Fibroblast of lung (primary cell): ENCODE measurements at regions not wholly inside any gene's neighbourhood (a gene's known extent, or its start where the extent isn't known, plus 50 kb on each side); places are given as distances from the start of the nearest gene placed in this dataset.
"Not testable (repeated sequence)": the region's sequence is repeated elsewhere in the genome, so short reads cannot be mapped to it uniquely, and the experiment has no call there.

Experiments
- DNase-seq, 2 donors: peaks; one replicate each; pipeline versions ENCODE4 v3.0.0 to v3.0.0-alpha.2; 2010; ENCODE audit warnings: low read depth in 2 of 2
- H2AFZ ChIP-seq: 2 replicates; pipeline ENCODE4 v1.5.1; 2012; ENCODE audit warnings: low read length, control low read depth, inconsistent platforms
- H3K27ac ChIP-seq: 2 replicates; pipeline ENCODE4 v1.5.1; 2011; ENCODE audit warnings: low read length, control low read depth; ENCODE audit not compliant: insufficient read depth
- H3K27me3 ChIP-seq: 2 replicates; pipeline ENCODE4 v1.5.1; 2011; ENCODE audit warnings: mild to moderate bottlenecking, low read length; ENCODE audit not compliant: control insufficient read depth, insufficient read depth
- H3K36me3 ChIP-seq: 2 replicates; pipeline ENCODE4 v1.5.1; 2011; ENCODE audit warnings: low read length; ENCODE audit not compliant: control insufficient read depth, insufficient read depth
- H3K4me1 ChIP-seq: 2 replicates; pipeline ENCODE4 v1.5.1; 2011; ENCODE audit warnings: low read length; ENCODE audit not compliant: control insufficient read depth, insufficient read depth; ENCODE audit errors: extremely low read depth
- H3K4me2 ChIP-seq: 2 replicates; pipeline ENCODE4 v1.5.1; 2011; ENCODE audit warnings: low read length, control low read depth; ENCODE audit not compliant: insufficient read depth; ENCODE audit errors: extremely low read depth
- H3K4me3 ChIP-seq, 4 experiments: fragments of 200-600 bp in 1 of 4; sonication (generic) in 1 of 4; replicated peaks in 1 of 4; 2 replicates each; pipeline ENCODE4 v1.5.1; 2011 to 2016; ENCODE audit warnings: low read length in 4 of 4, low read depth in 3 of 4, mild to moderate bottlenecking in 3 of 4, control low read depth in 2 of 4, inconsistent platforms in 1 of 4, mixed read lengths in 1 of 4; ENCODE audit not compliant: insufficient read depth in 1 of 4; ENCODE audit errors: control extremely low read depth in 1 of 4
- H3K79me2 ChIP-seq: 2 replicates; pipeline ENCODE4 v1.5.1; 2012; ENCODE audit warnings: mild to moderate bottlenecking, low read length, inconsistent platforms; ENCODE audit not compliant: control insufficient read depth, insufficient read depth
- H3K9ac ChIP-seq: 2 replicates; pipeline ENCODE4 v1.5.1; 2011; ENCODE audit warnings: mild to moderate bottlenecking, low read length, control low read depth; ENCODE audit not compliant: insufficient read depth
- H3K9me3 ChIP-seq: 2 replicates; pipeline ENCODE4 v1.5.1; 2012; ENCODE audit warnings: low read depth, low read length; ENCODE audit not compliant: control insufficient read depth, insufficient read depth
- H4K20me1 ChIP-seq: 2 replicates; pipeline ENCODE4 v1.5.1; 2011; ENCODE audit warnings: low read length; ENCODE audit not compliant: control insufficient read depth, insufficient read depth; ENCODE audit errors: extremely low read depth

- H3K9me3 ChIP-seq, H3K27me3 ChIP-seq, H3K36me3 ChIP-seq, H3K4me3 ChIP-seq, H3K27ac ChIP-seq, H2AFZ ChIP-seq, H4K20me1 ChIP-seq, H3K4me2 ChIP-seq, H3K79me2 ChIP-seq, DNase-seq, H3K9ac ChIP-seq: not testable (repeated sequence)
- peaks cover 25% of the 10 kb centered on the region for H3K4me1 ChIP-seq
Measured at GRCh38 chr16:88237314-88237713, 145.4 kb upstream of the ZNF469 start.

- DNase-seq, H3K4me3 ChIP-seq, H3K27me3 ChIP-seq, H3K9ac ChIP-seq, H2AFZ ChIP-seq, H3K4me2 ChIP-seq, H3K9me3 ChIP-seq, H3K79me2 ChIP-seq, H3K36me3 ChIP-seq, H4K20me1 ChIP-seq: not testable (repeated sequence)
- Histone ChIP-seq H3K27ac (peak overlapping the region; percentile 73), H3K4me1 (peaks cover 26% of the 10 kb centered on the region)
Measured at GRCh38 chr16:88237761-88238415, 144.9 kb upstream of the ZNF469 start.

GRCh38 chr16:88238732-88239274 is 144.0 kb upstream of the ZNF469 start:
- not testable (repeated sequence) for H3K4me3 ChIP-seq, H3K79me2 ChIP-seq, H2AFZ ChIP-seq, H3K36me3 ChIP-seq, H3K9me3 ChIP-seq, H4K20me1 ChIP-seq, H3K27me3 ChIP-seq
- Histone ChIP-seq H3K4me2 (peak overlapping the region; percentile 44), H3K4me1 (peaks cover 32% of the 10 kb centered on the region), H3K27ac (peak overlapping the region; percentile 73), H3K9ac (peak overlapping the region; percentile 20)
- DNase-seq = peak; percentile 98 to 99

GRCh38 chr16:88240118-88240517 is 142.6 kb upstream of the ZNF469 start:
- not testable (repeated sequence) for H3K79me2 ChIP-seq, H3K4me2 ChIP-seq, H2AFZ ChIP-seq, H3K9me3 ChIP-seq, H4K20me1 ChIP-seq, H3K9ac ChIP-seq, H3K36me3 ChIP-seq, H3K4me3 ChIP-seq, H3K27me3 ChIP-seq
- Histone ChIP-seq H3K4me1 (peaks cover 29% of the 10 kb centered on the region), H3K27ac (peak overlapping the region; percentile 74)
- DNase-seq = peak; percentile 92 to 95

GRCh38 chr16:88240776-88241175 is 142.0 kb upstream of the ZNF469 start:
- not testable (repeated sequence) for H3K9me3 ChIP-seq, H3K27me3 ChIP-seq, H3K9ac ChIP-seq, H3K4me3 ChIP-seq, H3K79me2 ChIP-seq, DNase-seq, H2AFZ ChIP-seq, H3K36me3 ChIP-seq, H4K20me1 ChIP-seq, H3K4me2 ChIP-seq
- peak overlapping the region; percentile 74 for H3K27ac ChIP-seq
- peaks cover 30% of the 10 kb centered on the region for H3K4me1 ChIP-seq
